MM.1S (cell line): ENCODE measurements at regions not wholly inside any gene's neighbourhood (a gene's known extent, or its start where the extent isn't known, plus 50 kb on each side); places are given as distances from the start of the nearest gene placed in this dataset.

Experiments
- EZH2 ChIP-seq: fragments of 300-600 bp; sonication (generic); optimal IDR thresholded peaks from 2 replicates; pipeline ENCODE3; 2017; ENCODE audit warnings: low read depth, mild to moderate bottlenecking, antibody characterized with exemption, low read length, mixed read lengths
- TF ChIP-seq, protein P1 (sequence below): fragments of 300-600 bp; sonication (generic); IDR thresholded peaks from 2 replicates; pipeline ENCODE4 v1.5.1; 2016; ENCODE audit warnings: antibody characterized with exemption, low read length, mixed read lengths

DNA sequence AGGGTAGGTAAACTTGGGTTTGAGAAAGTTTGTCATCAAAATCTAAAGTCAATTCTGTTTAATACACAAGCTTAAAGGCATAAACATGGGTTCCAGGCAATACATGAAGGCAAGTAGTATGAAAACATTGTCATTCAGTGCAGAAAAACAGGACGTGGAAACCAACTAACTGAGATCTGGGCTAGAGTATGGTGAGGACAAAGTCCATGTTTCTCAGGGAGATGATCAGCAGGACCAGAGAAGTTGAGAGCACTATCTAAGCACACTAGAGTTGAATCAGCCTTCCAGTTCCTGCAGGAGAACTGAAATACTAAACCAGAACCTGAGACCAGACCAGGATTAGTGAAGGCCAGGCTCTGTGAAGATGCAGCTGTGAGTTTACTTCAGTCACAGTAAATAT lies 302.8 kb upstream of the CRIM1 start:
- TF ChIP-seq, protein P1, sequence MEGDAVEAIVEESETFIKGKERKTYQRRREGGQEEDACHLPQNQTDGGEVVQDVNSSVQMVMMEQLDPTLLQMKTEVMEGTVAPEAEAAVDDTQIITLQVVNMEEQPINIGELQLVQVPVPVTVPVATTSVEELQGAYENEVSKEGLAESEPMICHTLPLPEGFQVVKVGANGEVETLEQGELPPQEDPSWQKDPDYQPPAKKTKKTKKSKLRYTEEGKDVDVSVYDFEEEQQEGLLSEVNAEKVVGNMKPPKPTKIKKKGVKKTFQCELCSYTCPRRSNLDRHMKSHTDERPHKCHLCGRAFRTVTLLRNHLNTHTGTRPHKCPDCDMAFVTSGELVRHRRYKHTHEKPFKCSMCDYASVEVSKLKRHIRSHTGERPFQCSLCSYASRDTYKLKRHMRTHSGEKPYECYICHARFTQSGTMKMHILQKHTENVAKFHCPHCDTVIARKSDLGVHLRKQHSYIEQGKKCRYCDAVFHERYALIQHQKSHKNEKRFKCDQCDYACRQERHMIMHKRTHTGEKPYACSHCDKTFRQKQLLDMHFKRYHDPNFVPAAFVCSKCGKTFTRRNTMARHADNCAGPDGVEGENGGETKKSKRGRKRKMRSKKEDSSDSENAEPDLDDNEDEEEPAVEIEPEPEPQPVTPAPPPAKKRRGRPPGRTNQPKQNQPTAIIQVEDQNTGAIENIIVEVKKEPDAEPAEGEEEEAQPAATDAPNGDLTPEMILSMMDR = no peak
- no peak for TF ChIP-seq EZH2
